Activated CD4-positive, alpha-beta T cell treated with anti-CD3 and anti-CD28 coated beads, Interleukin-2, amount 10 ng/mL, durations not matched to agents 24 days and 14 days (primary cell): ENCODE measurements at regions not wholly inside any gene's neighbourhood (a gene's known extent, or its start where the extent isn't known, plus 50 kb on each side); places are given as distances from the start of the nearest gene placed in this dataset.
A peak's percentile ranks its signal among the peaks of the same experiment; 100 is the strongest.

ENCODE experiments used
- DNase-seq: peaks from one replicate; pipeline ENCODE4 v3.0.0; 2022
- H3K27ac Mint-ChIP-seq: one replicate; pipeline ENCODE4 v1.8.0; 2022; ENCODE audit warnings: mild to moderate bottlenecking, mixed read lengths
- H3K27me3 Mint-ChIP-seq: one replicate; pipeline ENCODE4 v1.8.0; 2022; ENCODE audit warnings: mixed read lengths
- H3K36me3 Mint-ChIP-seq: one replicate; pipeline ENCODE4 v1.8.0; 2022; ENCODE audit warnings: low read depth, mild to moderate bottlenecking, mixed read lengths
- H3K4me1 Mint-ChIP-seq: one replicate; pipeline ENCODE4 v1.8.0; 2021; ENCODE audit warnings: mixed read lengths
- H3K4me3 Mint-ChIP-seq: one replicate; pipeline ENCODE4 v1.8.0; 2022; ENCODE audit warnings: mild to moderate bottlenecking, moderate library complexity, mixed read lengths
- H3K9me3 Mint-ChIP-seq: one replicate; pipeline ENCODE4 v1.8.0; 2021; ENCODE audit warnings: mixed read lengths
- intact Hi-C: fragments of 100-400 bp; cut with micrococcal nuclease; formaldehyde crosslinking; loops from one replicate; pipeline ENCODE4 v1.15.1; 2023

DNA sequence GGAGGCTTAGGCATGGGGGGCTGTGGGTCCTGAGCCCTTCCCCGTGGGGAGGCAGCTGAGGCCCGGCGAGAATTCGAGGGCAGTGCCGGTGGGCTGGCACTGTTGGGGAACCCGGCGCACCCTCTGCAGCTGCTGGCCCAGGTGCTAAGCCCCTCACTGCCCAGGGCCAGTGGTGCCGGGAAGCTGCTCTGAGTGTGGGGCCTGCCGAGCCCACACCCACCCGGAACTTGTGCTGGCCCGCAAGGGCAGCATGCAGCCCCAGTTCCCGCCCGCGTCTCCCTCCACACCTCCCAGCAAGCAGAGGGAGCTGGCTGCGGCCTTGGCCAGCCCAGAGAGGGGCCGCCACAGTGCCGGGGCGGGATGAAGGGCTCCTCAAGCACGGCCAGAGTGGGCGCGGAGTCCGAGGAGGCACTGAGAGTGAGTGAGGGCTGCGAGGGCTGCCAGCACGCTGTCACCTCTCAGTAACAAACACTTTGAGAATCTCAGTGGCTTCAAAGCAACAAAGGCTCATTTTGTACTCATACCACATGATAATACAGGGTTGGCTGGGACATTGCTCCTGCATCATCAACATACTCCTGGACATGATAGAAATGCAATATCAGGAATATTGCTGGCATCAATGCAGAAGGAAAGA lies 265.7 kb upstream of the ANKRD55 start:
- H3K4me3 Mint-ChIP-seq = no peak overlapping the region

DNA sequence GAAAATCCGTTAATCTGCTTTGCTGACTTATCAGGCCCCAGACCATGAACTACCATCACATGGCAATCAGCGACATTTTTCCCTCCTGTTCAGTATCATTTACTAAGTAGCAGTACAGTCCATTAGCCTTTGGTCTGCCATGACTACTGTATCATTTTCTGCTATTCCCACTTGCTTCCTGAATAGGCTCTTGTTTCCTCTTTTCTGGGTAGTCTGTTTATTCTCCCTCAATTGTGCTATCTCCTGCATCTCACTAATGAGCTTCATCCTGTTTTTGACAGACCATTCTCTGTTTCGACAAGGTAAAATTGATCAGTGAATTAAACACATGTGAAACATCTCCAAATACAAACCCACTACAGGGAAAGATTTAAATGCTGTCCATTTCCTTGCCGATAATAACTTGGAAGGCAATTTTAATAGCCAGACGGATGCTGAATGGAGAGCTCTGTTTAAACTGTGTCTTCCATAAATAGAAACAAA lies 263.5 kb upstream of the ANKRD55 start:
- H3K36me3 Mint-ChIP-seq = no peaks in the 10 kb centered on the region
- H3K27ac Mint-ChIP-seq = no peak overlapping the region
- H3K4me1 Mint-ChIP-seq = peaks cover 15% of the 10 kb centered on the region
- intact Hi-C loops = no loop called here
- DNase-seq = no peak
- peaks cover 2% of the 10 kb centered on the region for H3K27me3 Mint-ChIP-seq
- peaks cover 4% of the 10 kb centered on the region for H3K9me3 Mint-ChIP-seq
- no peak overlapping the region for H3K4me3 Mint-ChIP-seq

More for the DNA sequence above, 265.7 kb upstream of the ANKRD55 start:
- H3K27ac Mint-ChIP-seq = no peak overlapping the region
- DNase-seq = no peak
- H3K36me3 Mint-ChIP-seq = no peaks in the 10 kb centered on the region
- peaks cover 7% of the 10 kb centered on the region for H3K9me3 Mint-ChIP-seq
- peaks cover 15% of the 10 kb centered on the region for H3K4me1 Mint-ChIP-seq
- peaks cover 2% of the 10 kb centered on the region for H3K27me3 Mint-ChIP-seq
- intact Hi-C loops = no loop called here

DNA sequence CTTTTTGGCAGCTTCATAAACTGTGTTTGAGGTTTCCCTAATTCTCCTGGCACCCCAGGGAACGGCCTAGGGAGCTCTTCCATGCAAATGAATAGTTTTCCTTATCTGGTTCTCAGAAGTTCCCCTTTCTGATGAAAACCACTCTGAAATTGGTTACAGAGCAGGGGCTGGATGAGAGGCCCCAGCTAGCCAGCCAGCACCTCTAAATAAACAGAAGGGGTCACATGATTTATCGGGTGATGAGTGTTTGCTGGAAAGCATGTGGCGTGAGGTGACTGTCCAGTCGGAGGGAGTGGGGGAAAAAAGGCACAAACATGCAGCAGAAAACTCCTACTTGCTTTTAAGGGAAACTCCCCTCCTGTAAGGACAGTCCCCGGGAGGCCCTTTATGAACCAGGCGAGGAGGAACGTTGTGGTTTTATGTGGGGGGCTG lies 261.2 kb upstream of the ANKRD55 start:
- intact Hi-C loops = no loop called here
- Mint-ChIP-seq H3K9me3 (peaks cover 3% of the 10 kb centered on the region), H3K4me1 (peaks cover 24% of the 10 kb centered on the region), H3K4me3 (no peak overlapping the region), H3K27me3 (peaks cover 2% of the 10 kb centered on the region), H3K27ac (no peak overlapping the region), H3K36me3 (no peaks in the 10 kb centered on the region)
- DNase-seq = no peak

DNA sequence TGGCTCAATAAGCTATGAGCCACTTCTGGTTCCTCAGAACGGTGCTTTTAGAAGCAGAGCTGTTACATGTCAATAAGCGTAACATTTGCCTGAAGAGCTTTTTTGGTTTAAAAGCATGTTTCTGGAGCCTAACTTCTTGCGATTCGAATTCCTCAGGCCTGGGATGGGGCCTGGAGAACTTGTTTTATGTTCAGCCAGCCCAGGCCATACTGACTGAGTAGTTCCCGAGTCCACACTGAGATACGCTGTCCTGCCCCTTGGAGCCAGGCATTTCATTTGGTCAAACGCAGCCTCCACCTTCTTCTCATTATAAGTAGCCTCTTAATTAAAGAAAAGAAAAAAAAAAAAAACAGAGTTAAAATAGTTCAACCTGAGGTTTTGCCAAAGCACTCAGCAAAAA lies 260.6 kb upstream of the ANKRD55 start:
- intact Hi-C loops = no loop called here
- peaks cover 24% of the 10 kb centered on the region for H3K4me1 Mint-ChIP-seq
- DNase-seq = no peak
- no peaks in the 10 kb centered on the region for H3K36me3 Mint-ChIP-seq
- H3K27ac Mint-ChIP-seq = no peak overlapping the region
- H3K27me3 Mint-ChIP-seq = peaks cover 2% of the 10 kb centered on the region
- H3K4me3 Mint-ChIP-seq = no peak overlapping the region
- peaks cover 3% of the 10 kb centered on the region for H3K9me3 Mint-ChIP-seq

DNA sequence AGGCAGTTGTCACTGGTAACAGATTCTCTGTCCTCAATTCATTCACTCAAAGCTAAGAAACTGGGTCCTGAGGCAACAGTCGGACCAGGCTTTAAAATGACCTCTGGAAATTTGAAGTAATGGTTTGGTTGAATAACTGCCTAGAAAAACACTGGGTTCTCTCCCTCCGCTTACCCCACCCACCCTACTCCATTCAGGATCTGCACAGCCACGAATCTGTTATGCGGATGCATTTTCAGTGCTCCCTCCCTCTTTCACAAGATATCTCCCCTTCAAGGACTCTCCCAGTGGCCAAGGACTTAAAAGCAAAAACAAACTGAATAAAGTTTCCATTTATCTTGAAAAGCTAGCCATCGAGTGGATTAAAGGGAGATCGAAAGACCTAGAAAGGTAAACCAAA lies 260.2 kb upstream of the ANKRD55 start:
- H3K27me3 Mint-ChIP-seq = peaks cover 2% of the 10 kb centered on the region
- intact Hi-C loops = no loop called here
- peaks cover 3% of the 10 kb centered on the region for H3K36me3 Mint-ChIP-seq
- H3K27ac Mint-ChIP-seq = no peak overlapping the region
- DNase-seq = no peak
- H3K4me1 Mint-ChIP-seq = peaks cover 24% of the 10 kb centered on the region
- H3K4me3 Mint-ChIP-seq = no peak overlapping the region
- peaks cover 4% of the 10 kb centered on the region for H3K9me3 Mint-ChIP-seq

DNA sequence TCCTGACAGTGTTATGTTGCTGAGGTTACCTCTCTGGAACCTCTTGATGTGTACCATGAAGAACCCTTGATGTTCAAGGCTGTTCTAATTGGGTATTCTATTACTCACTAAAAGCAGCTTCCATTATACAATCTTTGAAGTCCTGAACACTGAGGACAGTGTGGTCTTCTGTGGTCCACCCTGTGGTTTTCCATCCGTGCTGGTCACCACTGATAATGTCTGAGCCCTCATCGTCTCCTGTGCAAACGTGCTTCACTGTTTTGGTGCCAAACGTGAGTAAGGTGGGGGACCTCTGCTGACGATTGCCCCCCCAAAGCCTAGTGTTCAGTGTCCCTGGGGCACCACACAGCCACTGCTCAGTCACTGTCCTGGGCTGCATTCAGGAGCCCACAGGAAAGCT lies 259.7 kb upstream of the ANKRD55 start:
- intact Hi-C loops = no loop called here
- no peak for DNase-seq
- H3K27ac Mint-ChIP-seq = no peak overlapping the region
- peaks cover 2% of the 10 kb centered on the region for H3K27me3 Mint-ChIP-seq
- H3K9me3 Mint-ChIP-seq = peaks cover 7% of the 10 kb centered on the region
- peaks cover 24% of the 10 kb centered on the region for H3K4me1 Mint-ChIP-seq
- no peak overlapping the region for H3K4me3 Mint-ChIP-seq
- peaks cover 5% of the 10 kb centered on the region for H3K36me3 Mint-ChIP-seq

DNA sequence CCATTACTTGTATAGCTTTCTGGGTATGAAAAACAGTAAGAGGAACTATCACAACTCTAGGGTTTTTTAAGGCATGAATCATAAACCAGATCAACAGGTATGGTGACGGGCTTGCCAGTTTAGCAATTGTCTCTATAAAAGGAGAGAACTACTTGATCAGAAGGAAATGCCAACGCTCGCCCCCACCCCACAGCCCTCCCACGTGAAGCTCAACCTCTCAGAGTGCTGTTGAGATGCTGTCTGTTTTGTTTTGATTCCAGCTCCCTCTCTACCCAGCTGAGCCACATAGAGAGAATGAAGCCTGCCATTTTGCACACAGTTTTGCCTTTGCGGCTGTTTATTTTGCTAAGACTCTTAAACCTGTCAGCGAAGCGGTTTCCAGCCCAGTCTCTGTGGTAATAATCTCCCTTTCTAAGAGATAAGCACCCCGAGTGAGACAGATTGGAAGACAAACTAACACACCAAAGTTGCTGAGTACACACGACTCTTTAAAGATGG lies 257.9 kb upstream of the ANKRD55 start:
- Mint-ChIP-seq H3K9me3 (peaks cover 13% of the 10 kb centered on the region), H3K27me3 (no peaks in the 10 kb centered on the region), H3K4me1 (peaks cover 19% of the 10 kb centered on the region), H3K27ac (peak overlapping the region; percentile 89), H3K36me3 (peaks cover 8% of the 10 kb centered on the region), H3K4me3 (peak overlapping the region; percentile 70)
- DNase-seq = peak; percentile 69
- intact Hi-C loops = loop anchor here (1.0 kb wide), 1 partner anchor 11 kb away; no protein-coding TSS in a partner anchor

DNA sequence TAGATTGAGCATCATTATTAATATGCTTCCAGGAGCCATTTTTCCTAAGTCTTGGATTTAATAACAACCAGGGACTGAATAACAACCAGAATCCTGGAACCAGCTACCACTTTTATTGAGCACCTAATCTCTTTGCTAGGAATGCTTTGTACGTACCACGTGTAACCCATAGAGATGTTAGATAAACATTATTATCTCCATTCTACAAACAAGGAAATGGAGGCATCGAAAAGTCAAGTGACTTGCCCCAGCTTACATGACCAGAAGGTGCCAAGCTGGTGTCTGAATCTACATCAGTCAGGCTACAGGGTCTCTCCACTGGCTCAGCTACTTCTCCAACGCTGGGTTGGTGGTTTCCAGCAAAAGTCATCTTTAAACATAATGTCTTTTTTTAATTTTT lies 256.1 kb upstream of the ANKRD55 start:
- H3K36me3 Mint-ChIP-seq = peaks cover 8% of the 10 kb centered on the region
- intact Hi-C loops = no loop called here
- H3K27me3 Mint-ChIP-seq = no peaks in the 10 kb centered on the region
- H3K27ac Mint-ChIP-seq = no peak overlapping the region
- peaks cover 17% of the 10 kb centered on the region for H3K4me1 Mint-ChIP-seq
- H3K4me3 Mint-ChIP-seq = no peak overlapping the region
- no peak for DNase-seq
- peaks cover 13% of the 10 kb centered on the region for H3K9me3 Mint-ChIP-seq

DNA sequence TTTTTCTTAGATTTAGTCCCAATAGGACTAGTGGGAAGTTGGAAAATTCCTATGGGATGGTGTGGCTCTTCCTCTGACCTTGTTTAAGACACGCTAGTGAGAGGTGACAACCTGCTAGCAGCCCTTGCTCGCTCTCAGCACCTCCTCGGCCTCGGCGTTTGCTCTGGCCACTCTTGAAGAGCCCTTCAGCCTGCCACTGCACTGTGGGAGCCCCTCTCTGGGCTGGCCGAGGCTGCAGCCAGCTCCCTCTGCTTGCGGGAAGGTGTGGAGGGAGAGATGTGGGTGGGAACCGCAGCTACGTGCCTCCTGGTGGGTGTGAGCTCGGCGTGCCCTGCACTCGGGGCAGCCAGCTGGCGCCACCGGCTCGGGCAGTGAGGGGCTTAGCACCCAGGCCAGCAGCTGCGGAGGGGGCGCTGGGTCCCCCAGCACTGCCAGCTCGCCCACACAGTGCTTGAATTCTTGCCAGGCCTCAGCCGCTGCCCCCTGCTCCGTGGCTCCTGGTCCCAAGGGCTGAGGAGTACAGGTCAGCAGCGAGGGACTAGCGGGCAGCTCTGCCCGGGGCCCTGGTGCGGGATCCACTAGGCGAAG lies 254.5 kb upstream of the ANKRD55 start:
- Mint-ChIP-seq H3K27me3 (no peaks in the 10 kb centered on the region), H3K4me1 (peaks cover 16% of the 10 kb centered on the region), H3K4me3 (no peak overlapping the region), H3K36me3 (peaks cover 8% of the 10 kb centered on the region), H3K9me3 (peaks cover 13% of the 10 kb centered on the region), H3K27ac (no peak overlapping the region)
- intact Hi-C loops = no loop called here
- DNase-seq = no peak

DNA sequence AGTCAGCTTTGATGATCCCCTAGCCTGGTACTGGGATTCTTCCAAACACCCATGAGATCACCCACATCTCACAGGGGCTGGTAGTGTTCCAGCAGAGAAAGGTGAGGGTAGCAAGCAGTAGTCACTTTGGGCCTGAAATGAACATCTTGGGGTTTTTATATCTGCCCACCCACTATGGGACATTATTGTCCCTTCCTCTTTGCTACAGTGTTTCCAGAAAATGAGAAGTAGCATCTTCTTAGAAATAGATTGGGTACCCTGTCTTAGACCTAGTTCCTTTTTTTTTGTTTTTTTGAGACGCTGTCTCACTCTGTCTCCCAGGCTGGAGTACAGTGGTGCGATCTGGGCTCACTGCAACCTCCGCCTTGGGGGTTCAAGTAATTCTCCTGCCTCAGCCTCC lies 249.2 kb upstream of the ANKRD55 start:
- Mint-ChIP-seq H3K9me3 (peaks cover 5% of the 10 kb centered on the region), H3K4me1 (peaks cover 34% of the 10 kb centered on the region), H3K27ac (peak overlapping the region; percentile 91), H3K27me3 (no peaks in the 10 kb centered on the region), H3K4me3 (peak overlapping the region; percentile 25), H3K36me3 (peaks cover 3% of the 10 kb centered on the region)
- DNase-seq = no peak
- intact Hi-C loops = no loop called here

DNA sequence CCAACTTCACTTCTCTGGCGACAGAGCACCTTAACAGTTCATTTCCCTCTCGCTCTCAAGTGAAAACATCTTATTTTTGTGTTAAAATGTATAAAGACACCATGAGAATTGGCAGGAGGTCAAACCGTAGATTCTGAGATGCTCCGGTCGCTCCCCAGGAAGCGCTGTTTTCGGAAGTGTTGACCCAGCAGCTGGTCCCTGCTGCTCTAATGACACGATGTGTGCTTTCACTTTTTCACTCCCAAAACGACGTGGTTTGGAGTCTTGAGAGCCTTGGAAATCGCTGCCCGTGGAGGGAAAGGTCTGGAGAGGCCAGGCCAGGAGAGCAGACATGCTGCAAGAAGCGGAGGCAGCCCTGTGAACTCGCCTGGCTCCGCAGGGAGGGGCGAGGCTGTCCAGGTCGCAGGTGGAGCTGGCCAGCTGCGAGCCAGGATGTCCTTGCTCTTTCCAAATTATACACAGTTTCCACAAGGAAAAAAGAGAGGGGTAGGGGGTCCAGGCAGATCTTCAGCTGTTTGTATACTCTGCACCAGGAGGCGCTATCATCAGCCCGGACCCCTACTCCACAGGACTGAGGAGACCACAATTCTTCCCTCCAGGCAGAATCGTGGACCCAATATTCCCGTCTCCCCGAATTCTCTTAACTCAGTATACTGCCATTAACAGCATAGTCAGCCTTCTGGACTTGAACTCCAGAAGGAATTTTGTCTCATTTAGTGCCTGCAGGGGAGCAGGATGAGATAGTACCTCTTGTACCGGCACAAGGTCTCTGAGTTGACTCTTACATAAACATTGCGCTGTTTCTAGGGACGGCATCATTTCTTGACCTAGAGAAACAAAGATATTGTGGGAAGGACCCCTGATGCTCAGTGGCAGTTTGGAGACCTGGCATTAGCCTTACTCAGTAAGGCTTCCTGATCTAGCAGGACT lies 248.6 kb upstream of the ANKRD55 start:
- Mint-ChIP-seq H3K27ac (peak overlapping the region; percentile 91), H3K4me1 (peaks cover 38% of the 10 kb centered on the region), H3K4me3 (peak overlapping the region; percentile 86), H3K27me3 (no peaks in the 10 kb centered on the region), H3K9me3 (peaks cover 3% of the 10 kb centered on the region), H3K36me3 (peaks cover 2% of the 10 kb centered on the region)
- intact Hi-C loops = loop anchor here (1.0 to 2.0 kb wide), 4 partner anchors 153 to 335 kb away; no protein-coding TSS in a partner anchor
- DNase-seq = peak; percentile 78

DNA sequence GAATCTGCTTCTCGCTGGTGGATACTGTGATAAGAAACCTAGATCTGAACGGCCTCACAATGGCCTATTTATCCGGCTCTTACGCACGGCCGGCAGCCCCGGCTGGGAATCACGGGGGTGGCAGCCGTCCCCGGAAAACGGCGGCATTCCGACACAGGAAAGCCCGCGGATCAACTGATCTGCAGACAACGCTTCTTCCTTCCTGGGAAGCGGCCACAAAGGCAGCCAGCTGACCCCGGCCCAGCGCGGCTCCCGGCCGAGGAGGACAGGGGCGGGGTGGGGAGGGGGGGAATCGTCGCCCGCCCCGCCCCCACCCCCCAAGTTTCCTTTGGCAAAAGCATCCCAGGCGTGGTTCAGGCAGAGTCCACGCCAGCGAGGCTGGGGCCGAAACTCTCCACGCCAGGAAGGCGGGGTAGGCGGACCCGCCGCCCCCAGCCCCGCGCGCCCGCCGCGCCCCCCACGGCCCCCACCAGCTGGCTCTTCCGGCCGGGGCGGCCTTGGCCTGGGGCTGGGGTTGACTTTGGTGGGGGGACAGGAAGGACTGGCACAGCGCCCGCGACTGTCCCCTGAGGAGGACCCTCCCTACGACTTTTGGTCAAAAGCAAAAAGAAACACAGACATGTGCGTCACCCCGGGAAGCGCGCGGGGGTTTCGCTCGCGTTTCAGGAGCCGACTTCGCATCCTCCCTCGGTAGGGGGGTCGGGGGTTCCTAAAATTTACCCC lies 247.7 kb upstream of the ANKRD55 start:
- intact Hi-C loops = loop anchor here (1.0 to 2.0 kb wide), 5 partner anchors 10 to 336 kb away; no protein-coding TSS in a partner anchor
- Mint-ChIP-seq H3K9me3 (no peaks in the 10 kb centered on the region), H3K4me3 (peak overlapping the region; percentile 86), H3K27me3 (no peaks in the 10 kb centered on the region), H3K4me1 (peaks cover 38% of the 10 kb centered on the region), H3K36me3 (no peaks in the 10 kb centered on the region), H3K27ac (peak overlapping the region; percentile 91)
- DNase-seq = peak; percentile 74

DNA sequence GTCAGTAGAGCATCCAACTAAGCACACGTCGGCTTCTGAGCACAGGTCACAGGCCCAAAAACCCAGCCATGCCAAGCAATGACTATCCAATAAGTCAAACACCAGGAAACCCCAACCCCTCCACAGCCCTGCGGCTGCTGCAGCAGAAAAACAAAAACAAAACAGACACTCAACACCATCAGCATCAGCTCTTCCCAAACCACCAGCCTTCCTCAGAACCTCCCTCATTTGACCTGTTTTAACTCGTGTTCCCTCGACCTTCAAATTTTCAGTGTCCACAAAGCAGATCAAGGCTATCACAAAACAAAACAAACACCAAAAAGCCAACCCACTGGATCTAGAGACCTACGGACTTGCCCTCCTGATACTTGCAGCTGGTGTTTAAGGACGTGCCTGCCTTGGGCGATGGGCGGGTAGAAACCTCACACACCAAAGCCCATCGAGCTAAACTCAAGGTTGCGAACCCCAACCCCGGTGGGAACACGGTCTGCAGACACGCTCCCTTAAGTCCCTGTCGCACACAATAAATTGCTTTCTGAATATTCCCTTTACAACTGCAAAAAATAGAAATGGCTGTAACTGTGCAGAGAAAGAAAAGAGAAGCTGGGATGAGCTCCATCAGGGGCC lies 247.1 kb upstream of the ANKRD55 start:
- H3K27ac Mint-ChIP-seq = peak overlapping the region; percentile 89
- no peaks in the 10 kb centered on the region for H3K36me3 Mint-ChIP-seq
- intact Hi-C loops = loop anchor here (1.0 to 2.0 kb wide), 4 partner anchors 11 to 337 kb away; no protein-coding TSS in a partner anchor
- no peaks in the 10 kb centered on the region for H3K27me3 Mint-ChIP-seq
- H3K4me3 Mint-ChIP-seq = peak overlapping the region; percentile 72
- DNase-seq = peak; percentile 84
- H3K9me3 Mint-ChIP-seq = no peaks in the 10 kb centered on the region
- H3K4me1 Mint-ChIP-seq = peaks cover 38% of the 10 kb centered on the region
